ENCODE measurements at regions not wholly inside any gene's neighbourhood (a gene's known extent, or its start where the extent isn't known, plus 50 kb on each side); places are given as distances from the start of the nearest gene placed in this dataset.

- Histone ChIP-seq H3K27me3 (no peaks in the 10 kb centered on the region), H4K20me1 (no peaks in the 10 kb centered on the region), H3K9me3 (replicated peaks in 1 of 11) (peaks cover 0 to 13% (median 6%) of the 10 kb centered on the region in 11 experiments; a peak in 8 of 22 replicates), H3K4me2 (no peak overlapping the region), H3K27ac (no peak overlapping the region), H3K9ac (no peak overlapping the region), H3K4me1 (peaks cover 0 to 11% (median 0%) of the 10 kb centered on the region in 10 experiments; a peak in 5 of 20 replicates), H3K36me3 (no peaks in the 10 kb centered on the region), H3K4me3 (no peak overlapping the region)
- no peak for TF ChIP-seq Cebpa-rat (IDR thresholded peaks at IDR 0.05)
These were observed 504.9 kb downstream of the FGF9 start for GRCh38 chr13:22175815-22176214.

- H3K9me3 ChIP-seq (replicated peaks in 1 of 11): peaks cover 0 to 13% (median 6%) of the 10 kb centered on the region in 11 experiments; a peak in 9 of 22 replicates
- no peak overlapping the region for H3K27ac ChIP-seq
- H3K36me3 ChIP-seq: no peaks in the 10 kb centered on the region
- no peak overlapping the region for H3K4me2 ChIP-seq
- H4K20me1 ChIP-seq: no peaks in the 10 kb centered on the region
- H3K4me1 ChIP-seq: peaks cover 0 to 11% (median 0%) of the 10 kb centered on the region in 10 experiments; a peak in 5 of 20 replicates
- TF ChIP-seq Cebpa-rat (IDR thresholded peaks at IDR 0.05): no peak
- no peak overlapping the region for H3K4me3 ChIP-seq
- no peak overlapping the region for H3K9ac ChIP-seq
- no peaks in the 10 kb centered on the region for H3K27me3 ChIP-seq
These were observed 506.2 kb downstream of the FGF9 start for GRCh38 chr13:22176968-22177520.

- H3K9me3 ChIP-seq (replicated peaks in 1 of 11): peaks cover 0 to 13% (median 6%) of the 10 kb centered on the region in 11 experiments; a peak in 11 of 22 replicates
- no peak overlapping the region for H3K27ac ChIP-seq
- no peak overlapping the region for H3K4me3 ChIP-seq
- peak in 1 of 11 experiments; percentile 56; a peak in 1 of 22 replicates for TF ChIP-seq Cebpa-rat (IDR thresholded peaks at IDR 0.05)
- H3K9ac ChIP-seq: no peak overlapping the region
- no peaks in the 10 kb centered on the region for H3K36me3 ChIP-seq
- H4K20me1 ChIP-seq: no peaks in the 10 kb centered on the region
- H3K27me3 ChIP-seq: no peaks in the 10 kb centered on the region
- H3K4me1 ChIP-seq: peaks cover 0 to 1% (median 0%) of the 10 kb centered on the region in 10 experiments; a peak in 3 of 20 replicates
- H3K4me2 ChIP-seq: no peak overlapping the region
These were observed 508.0 kb downstream of the FGF9 start for GRCh38 chr13:22178878-22179277.

DNA sequence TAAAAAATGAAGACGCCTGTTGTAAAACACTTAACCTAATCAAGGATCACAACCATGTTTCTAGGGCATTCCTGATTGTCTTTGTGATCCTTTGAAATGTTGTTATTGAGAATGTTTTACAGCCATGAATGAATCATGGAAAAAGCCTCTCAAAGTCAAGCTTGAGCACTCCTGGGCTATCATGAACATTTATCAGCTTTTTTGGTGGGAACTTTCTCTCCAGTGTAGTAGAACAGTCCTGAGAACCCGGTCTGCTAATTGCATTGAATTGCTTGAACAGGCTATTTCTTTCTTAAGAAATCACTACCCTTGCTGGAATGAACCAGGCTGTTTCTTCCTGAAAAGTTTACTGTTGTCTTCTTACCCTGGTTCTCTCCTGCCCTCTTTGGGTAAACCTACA, 516.5 kb downstream of the FGF9 start:
- H3K4me1 ChIP-seq: no peaks in the 10 kb centered on the region
- no peak overlapping the region for H3K4me3 ChIP-seq
- H3K27me3 ChIP-seq: no peaks in the 10 kb centered on the region
- H3K9me3 ChIP-seq (replicated peaks in 1 of 11): peaks cover 0 to 8% (median under 1%) of the 10 kb centered on the region in 11 experiments; a peak in 3 of 22 replicates
- no peak overlapping the region for H3K27ac ChIP-seq
- H3K4me2 ChIP-seq: no peak overlapping the region
- no peaks in the 10 kb centered on the region for H3K36me3 ChIP-seq
- no peaks in the 10 kb centered on the region for H4K20me1 ChIP-seq
- no peak overlapping the region for H3K9ac ChIP-seq
- no peak for TF ChIP-seq Cebpa-rat (IDR thresholded peaks at IDR 0.05)

DNA sequence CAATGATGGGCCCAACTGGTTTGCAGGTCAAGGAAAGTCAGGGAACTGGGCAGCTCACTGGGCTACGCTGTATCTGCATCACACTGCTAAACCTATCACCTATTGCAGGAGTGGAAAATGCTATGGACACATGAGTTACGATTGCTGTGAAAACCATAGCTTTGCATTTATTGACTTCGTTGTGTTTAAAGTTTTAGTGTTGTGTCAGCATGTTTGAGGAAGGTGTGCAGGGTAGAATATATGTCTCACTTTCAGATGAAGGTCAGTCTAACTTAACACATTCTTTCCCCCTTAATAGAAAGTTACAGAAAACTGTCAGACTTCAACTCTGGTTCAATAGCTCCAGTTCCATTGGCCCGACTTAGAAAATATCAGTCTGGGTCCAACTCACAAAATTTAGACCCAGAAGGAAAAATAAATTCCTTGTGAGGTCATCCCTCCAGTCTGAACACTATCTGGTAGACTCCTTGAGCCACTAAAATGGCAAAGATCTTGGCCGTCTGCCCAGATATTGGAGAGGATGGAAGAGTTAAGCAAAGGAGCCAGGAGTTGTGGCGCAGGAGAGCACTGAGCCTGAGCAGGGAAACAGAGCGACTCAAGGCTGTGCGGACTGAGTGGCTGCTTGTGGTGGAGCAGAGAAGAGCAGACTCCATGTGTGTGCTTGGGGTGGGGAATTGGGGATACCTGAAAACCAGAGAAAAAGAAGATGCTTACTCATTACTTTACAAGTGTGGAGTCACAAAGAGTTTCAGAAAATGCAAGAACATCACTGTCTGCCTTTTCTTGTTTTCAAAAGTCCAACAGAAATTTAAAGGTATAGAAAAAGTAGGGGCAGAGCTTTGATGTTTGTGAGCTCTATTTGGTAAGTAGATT, 518.5 kb downstream of the FGF9 start:
- no peaks in the 10 kb centered on the region for H3K36me3 ChIP-seq

GRCh38 chr13:22193070-22193469, 522.2 kb downstream of the FGF9 start:
- Histone ChIP-seq H3K9me3 (replicated peaks in 1 of 11) (peaks cover 0 to 13% (median 0%) of the 10 kb centered on the region in 11 experiments; a peak in 5 of 22 replicates), H3K4me1 (peaks cover 0 to 7% (median 0%) of the 10 kb centered on the region in 10 experiments; a peak in 4 of 20 replicates), H4K20me1 (no peaks in the 10 kb centered on the region), H3K27ac (no peak overlapping the region), H3K9ac (no peak overlapping the region), H3K4me3 (no peak overlapping the region), H3K27me3 (no peaks in the 10 kb centered on the region), H3K36me3 (no peaks in the 10 kb centered on the region), H3K4me2 (no peak overlapping the region)
- TF ChIP-seq Cebpa-rat (IDR thresholded peaks at IDR 0.05): no peak

More for the DNA sequence above, 518.5 kb downstream of the FGF9 start:
- H3K4me1 ChIP-seq: no peaks in the 10 kb centered on the region
- H3K4me3 ChIP-seq: no peak overlapping the region
- no peak overlapping the region for H3K4me2 ChIP-seq
- H4K20me1 ChIP-seq: no peaks in the 10 kb centered on the region
- H3K27ac ChIP-seq: no peak overlapping the region
- H3K9ac ChIP-seq: no peak overlapping the region
- H3K27me3 ChIP-seq: no peaks in the 10 kb centered on the region
- TF ChIP-seq Cebpa-rat (IDR thresholded peaks at IDR 0.05): no peak
- peaks cover 0 to 10% (median 0%) of the 10 kb centered on the region in 11 experiments; a peak in 5 of 22 replicates for H3K9me3 ChIP-seq (replicated peaks in 1 of 11)

DNA sequence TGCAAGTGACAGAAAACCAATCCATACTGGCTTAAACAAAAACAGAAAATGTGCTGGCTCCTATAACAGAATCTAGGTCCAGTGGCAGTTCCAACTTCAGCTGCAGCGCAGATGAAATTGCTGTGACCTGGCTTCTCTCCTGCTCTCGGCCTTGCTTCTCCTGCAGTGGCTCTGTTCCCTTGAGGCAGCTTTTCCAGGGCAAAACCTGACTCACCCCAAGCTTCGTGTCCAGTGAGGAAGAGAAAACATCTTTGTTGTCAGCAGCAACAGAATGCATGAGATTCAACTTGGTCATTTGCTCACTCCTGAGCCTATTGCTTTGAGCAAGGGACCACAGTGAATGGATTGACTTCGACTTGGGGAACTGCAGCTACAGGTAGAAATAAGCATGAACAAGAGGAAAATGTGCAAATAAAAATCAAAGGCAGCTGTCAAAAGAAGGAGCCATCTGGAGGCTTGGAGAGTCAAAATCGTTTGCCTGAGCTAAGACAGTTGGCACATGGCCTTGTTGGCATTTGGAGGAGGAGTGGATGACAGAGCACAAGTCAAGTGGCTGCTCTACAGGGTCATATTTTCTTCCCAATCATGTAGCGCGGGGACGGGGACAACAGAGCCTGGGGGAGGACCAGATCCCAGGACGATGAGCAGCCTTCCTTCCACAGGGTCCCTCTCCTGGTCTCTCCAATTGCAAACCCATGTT, 523.4 kb downstream of the FGF9 start:
- H3K4me2 ChIP-seq: no peak overlapping the region
- no peak overlapping the region for H3K4me3 ChIP-seq
- no peak overlapping the region for H3K9ac ChIP-seq
- H3K27ac ChIP-seq: no peak overlapping the region
- H4K20me1 ChIP-seq: no peaks in the 10 kb centered on the region
- no peak for TF ChIP-seq Cebpa-rat (IDR thresholded peaks at IDR 0.05)
- H3K9me3 ChIP-seq (replicated peaks in 1 of 11): peaks cover 0 to 13% (median 0%) of the 10 kb centered on the region in 11 experiments; a peak in 5 of 22 replicates
- H3K4me1 ChIP-seq: peaks cover 0 to 19% (median 0%) of the 10 kb centered on the region in 10 experiments; a peak in 4 of 20 replicates
- H3K27me3 ChIP-seq: no peaks in the 10 kb centered on the region
- H3K36me3 ChIP-seq: no peaks in the 10 kb centered on the region

- no peaks in the 10 kb centered on the region for H4K20me1 ChIP-seq
These were observed 524.9 kb downstream of the FGF9 start for GRCh38 chr13:22195726-22196125.

GRCh38 chr13:22196777-22197176, 525.9 kb downstream of the FGF9 start:
- no peaks in the 10 kb centered on the region for H3K27me3 ChIP-seq
- no peaks in the 10 kb centered on the region for H3K36me3 ChIP-seq
- no peak overlapping the region for H3K9ac ChIP-seq
- no peak for TF ChIP-seq Cebpa-rat (IDR thresholded peaks at IDR 0.05)
- H3K4me2 ChIP-seq: no peak overlapping the region
- no peak overlapping the region for H3K4me3 ChIP-seq
- H3K9me3 ChIP-seq (replicated peaks in 1 of 11): peaks cover 0 to 17% (median 0%) of the 10 kb centered on the region in 11 experiments; a peak in 5 of 22 replicates
- H3K4me1 ChIP-seq: peaks cover 0 to 23% (median 0%) of the 10 kb centered on the region in 10 experiments; a peak in 4 of 20 replicates
- H4K20me1 ChIP-seq: no peaks in the 10 kb centered on the region
- H3K27ac ChIP-seq: no peak overlapping the region

More at GRCh38 chr13:22195726-22196125, 524.9 kb downstream of the FGF9 start:
- Histone ChIP-seq H3K9me3 (replicated peaks in 1 of 11) (peaks cover 0 to 17% (median 0%) of the 10 kb centered on the region in 11 experiments; a peak in 5 of 22 replicates), H3K9ac (no peak overlapping the region), H3K4me1 (peaks cover 0 to 23% (median 0%) of the 10 kb centered on the region in 10 experiments; a peak in 4 of 20 replicates), H3K27ac (no peak overlapping the region), H3K36me3 (no peaks in the 10 kb centered on the region), H3K4me3 (no peak overlapping the region), H3K4me2 (no peak overlapping the region), H3K27me3 (no peaks in the 10 kb centered on the region)
- no peak for TF ChIP-seq Cebpa-rat (IDR thresholded peaks at IDR 0.05)

All from BLaER1 treated with 17β-estradiol and CSF1 and Interleukin-3, amounts not matched to agents 10 nM and 100 nM (cell line).